Retinal pigment epithelial cell (primary cell): ENCODE measurements at regions not wholly inside any gene's neighbourhood (a gene's known extent, or its start where the extent isn't known, plus 50 kb on each side); places are given as distances from the start of the nearest gene placed in this dataset.

Source experiments
- DNase-seq: peaks from one replicate; pipeline ENCODE4 v3.0.0-alpha.2; 2010; ENCODE audit warnings: low read depth
- H3K4me3 ChIP-seq: 2 replicates; pipeline ENCODE4 v1.5.1; 2011; ENCODE audit warnings: mild to moderate bottlenecking, low read length, control low read depth, moderate library complexity
- CTCF ChIP-seq: conservative IDR thresholded peaks from 2 replicates; pipeline ENCODE4 v1.5.1; 2011; ENCODE audit warnings: low read depth, low read length, control low read depth, inconsistent platforms

DNA sequence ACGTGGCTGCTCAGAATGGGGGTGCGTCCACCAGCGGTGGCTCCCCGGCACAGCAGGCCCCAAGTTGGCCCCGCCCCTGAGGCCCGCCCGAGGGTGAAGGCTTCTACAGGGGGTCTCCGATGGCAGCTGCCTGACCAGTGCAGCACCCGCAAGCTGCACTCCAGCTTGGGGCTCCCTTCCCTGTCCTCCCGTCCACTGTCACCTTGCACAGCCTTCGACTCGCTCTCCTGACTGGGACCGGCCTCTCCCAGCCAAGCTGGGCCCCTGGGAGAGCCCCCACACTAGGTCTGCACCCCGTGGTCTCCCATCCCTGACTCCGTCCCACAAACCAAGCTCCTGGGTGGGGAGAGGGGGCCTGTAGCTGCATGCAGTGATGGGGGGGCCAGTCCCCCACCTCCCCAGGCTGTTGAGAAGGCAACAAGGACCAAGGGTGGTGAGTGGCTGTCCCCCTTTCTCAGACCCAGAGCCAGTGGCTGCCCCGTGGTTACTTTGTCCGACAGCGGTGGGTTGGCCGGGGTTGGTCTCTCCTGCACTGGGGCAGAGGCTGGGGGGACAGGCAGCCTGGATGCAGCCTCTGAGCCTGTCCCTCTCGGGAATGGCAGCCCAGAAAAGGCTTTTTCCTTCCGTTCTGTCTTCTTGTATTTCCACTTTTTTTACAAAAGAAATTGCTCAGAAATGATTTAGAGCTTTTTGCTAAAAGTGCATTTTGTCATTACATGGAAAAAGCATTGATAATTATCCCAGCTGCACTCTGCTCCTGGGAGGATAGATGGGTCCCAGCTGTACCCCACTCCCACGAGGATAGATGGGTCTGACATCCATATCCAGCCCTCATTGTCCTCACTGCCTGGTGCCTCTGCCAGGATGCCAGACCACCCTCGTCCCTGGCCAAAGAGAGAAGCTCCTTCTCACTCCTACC, 217.0 kb downstream of the KIF26A start:
- TF ChIP-seq CTCF, result no peak
- H3K4me3 ChIP-seq, result no peak overlapping the region
- no peak for DNase-seq

- DNase-seq, result no peak
- no peak overlapping the region for H3K4me3 ChIP-seq
- TF ChIP-seq CTCF, result no peak
Observed at GRCh38 chr14:104356020-104356737, 217.8 kb downstream of the KIF26A start.

- no peak for TF ChIP-seq CTCF
- no peak for DNase-seq
- H3K4me3 ChIP-seq, result no peak overlapping the region
Observed at GRCh38 chr14:104356738-104357688, 218.6 kb downstream of the KIF26A start.

GRCh38 chr14:104357689-104358527, 219.5 kb downstream of the KIF26A start:
- TF ChIP-seq CTCF, result no peak
- no peak for DNase-seq
- H3K4me3 ChIP-seq, result no peak overlapping the region

DNA sequence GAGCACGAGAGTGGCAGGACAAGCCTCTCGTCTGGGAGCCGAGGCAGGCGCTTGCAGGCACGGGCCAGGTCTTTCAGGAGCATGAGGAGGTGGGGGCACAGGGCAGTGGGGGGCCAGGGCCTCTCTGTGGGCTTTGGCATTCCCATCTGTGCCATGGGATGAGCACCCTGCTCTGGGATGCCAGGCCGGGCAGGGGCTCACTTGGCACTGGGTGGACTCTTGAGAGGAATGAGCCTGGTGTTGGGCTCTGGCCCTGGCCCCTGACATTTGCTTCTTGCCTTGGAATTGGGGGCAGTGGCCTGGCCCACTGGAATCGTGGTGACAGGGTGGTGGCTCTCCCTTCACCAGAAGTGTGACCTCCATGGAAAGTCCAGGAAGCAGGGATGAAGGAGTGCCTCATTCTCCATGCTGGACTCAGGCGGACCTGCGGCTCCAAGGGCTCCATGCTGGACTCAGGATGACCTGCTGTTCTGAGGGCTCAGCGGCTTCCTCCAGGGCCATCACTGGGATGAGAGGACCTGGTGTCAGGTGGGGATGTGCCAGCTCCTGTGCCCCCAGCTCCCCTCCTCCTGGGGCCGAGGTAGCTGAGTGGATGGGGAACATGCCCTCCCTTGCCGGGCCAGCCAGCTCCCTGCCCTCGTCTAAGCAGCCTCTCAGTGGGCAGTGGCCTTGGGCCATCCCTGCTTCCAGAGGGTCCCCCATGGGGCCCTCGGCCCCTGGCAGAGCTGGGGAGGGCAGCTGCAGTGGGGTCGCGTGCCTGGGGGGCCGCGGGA, 220.3 kb downstream of the KIF26A start:
- DNase-seq, result no peak
- TF ChIP-seq CTCF, result no peak
- H3K4me3 ChIP-seq, result no peak overlapping the region
